ENCODE measurements at regions not wholly inside any gene's neighbourhood (a gene's known extent, or its start where the extent isn't known, plus 50 kb on each side); places are given as distances from the start of the nearest gene placed in this dataset.

- no peak for DNase-seq
- no peak overlapping the region for H3K4me2 ChIP-seq (ENCODE audit: unreplicated experiment)
- H3K27me3 ChIP-seq (replicated peaks; ENCODE audit: insufficient read depth), result peaks cover 26% of the 10 kb centered on the region; the same call in 1 of the 2 replicates
- TF ChIP-seq EZH2phosphoT487 (IDR thresholded peaks at IDR 0.05; ENCODE audit: insufficient read depth, low read depth) (no peak), EZH2 (IDR thresholded peaks at IDR 0.05; ENCODE audit: insufficient read depth, poor library complexity, severe bottlenecking) (no peak)
- WGBS, 2 experiments (ENCODE audit: low coverage in 1 of 2, low lambda C conversion rate in 2 of 2, missing lambda C conversion rate in 2 of 2), result 64 to 72% methylated on average over 2 of the region's 2 CpGs
- no peak overlapping the region for H2AFZ ChIP-seq
- H3K36me3 ChIP-seq (ENCODE audit: low read depth), result no peaks in the 10 kb centered on the region
- in situ Hi-C loops (cut with MboI), result no loop called here
- no peak overlapping the region for H3K4me3 ChIP-seq
- no peak overlapping the region for H3K27ac ChIP-seq
- no peaks in the 10 kb centered on the region for H3F3A ChIP-seq (ENCODE audit: insufficient read depth)
- H3K9me2 ChIP-seq (ENCODE audit: insufficient read depth), result no peaks in the 10 kb centered on the region
- H4K20me1 ChIP-seq (ENCODE audit: insufficient read depth), result no peaks in the 10 kb centered on the region
- H3K4me1 ChIP-seq (ENCODE audit: insufficient read depth), result no peaks in the 10 kb centered on the region
- no peaks in the 10 kb centered on the region for H3K79me2 ChIP-seq (ENCODE audit: insufficient read depth)
- H3K9ac ChIP-seq, result no peak overlapping the region
- no peaks in the 10 kb centered on the region for H3K9me3 ChIP-seq (ENCODE audit: low read depth)
Measured at GRCh38 chr5:35303152-35303551, 72.9 kb upstream of the PRLR start.

- Histone ChIP-seq H2AFZ (no peak overlapping the region), H3K27ac (no peak overlapping the region), H3K9me3 (ENCODE audit: low read depth) (no peaks in the 10 kb centered on the region), H3F3A (ENCODE audit: insufficient read depth) (no peaks in the 10 kb centered on the region), H3K4me1 (ENCODE audit: insufficient read depth) (no peaks in the 10 kb centered on the region), H3K9me2 (ENCODE audit: insufficient read depth) (no peaks in the 10 kb centered on the region), H3K9ac (no peak overlapping the region), H3K36me3 (ENCODE audit: low read depth) (no peaks in the 10 kb centered on the region), H3K4me3 (no peak overlapping the region), H3K4me2 (ENCODE audit: unreplicated experiment) (no peak overlapping the region), H3K27me3 (replicated peaks; ENCODE audit: insufficient read depth) (peaks cover 20% of the 10 kb centered on the region; the same call in 1 of the 2 replicates), H3K79me2 (ENCODE audit: insufficient read depth) (no peaks in the 10 kb centered on the region), H4K20me1 (ENCODE audit: insufficient read depth) (no peaks in the 10 kb centered on the region)
- in situ Hi-C loops (cut with MboI), result no loop called here
- no peak for TF ChIP-seq EZH2 (IDR thresholded peaks at IDR 0.05; ENCODE audit: insufficient read depth, poor library complexity, severe bottlenecking)
- no peak for TF ChIP-seq EZH2phosphoT487 (IDR thresholded peaks at IDR 0.05; ENCODE audit: insufficient read depth, low read depth)
- DNase-seq, result no peak
Measured at GRCh38 chr5:35302544-35302943, 72.3 kb upstream of the PRLR start.

DNA sequence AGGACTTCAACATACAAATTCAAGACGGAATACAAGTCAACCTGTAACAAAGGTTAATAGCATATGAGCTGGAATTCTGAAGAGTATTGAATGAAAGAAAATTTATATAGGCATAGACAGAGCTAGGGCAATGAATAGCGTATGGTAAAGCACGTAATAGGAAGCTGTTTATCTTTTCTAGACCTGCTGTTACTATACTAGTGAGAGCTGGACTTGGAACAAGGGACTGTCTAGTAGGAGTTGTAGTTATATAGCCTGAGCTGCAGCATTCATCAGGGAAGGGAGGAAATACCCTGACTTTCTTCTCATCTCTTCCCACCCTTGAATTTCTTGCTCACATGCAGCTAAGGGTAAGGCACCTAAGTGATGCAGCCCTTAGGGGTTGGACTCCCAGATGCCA, 67.5 kb upstream of the PRLR start:
- Histone ChIP-seq H3K27me3 (replicated peaks; ENCODE audit: insufficient read depth) (0 out of 2 replicates have a peak, but pooled peaks cover 1% of the 10 kb centered on the region), H3K27ac (no peak overlapping the region), H3K9me2 (ENCODE audit: insufficient read depth) (no peaks in the 10 kb centered on the region), H3K9me3 (ENCODE audit: low read depth) (no peaks in the 10 kb centered on the region), H3K4me2 (ENCODE audit: unreplicated experiment) (no peak overlapping the region), H3K79me2 (ENCODE audit: insufficient read depth) (no peaks in the 10 kb centered on the region), H3K36me3 (ENCODE audit: low read depth) (no peaks in the 10 kb centered on the region), H3K4me3 (no peak overlapping the region), H4K20me1 (ENCODE audit: insufficient read depth) (no peaks in the 10 kb centered on the region), H2AFZ (no peak overlapping the region), H3K4me1 (ENCODE audit: insufficient read depth) (no peaks in the 10 kb centered on the region), H3F3A (ENCODE audit: insufficient read depth) (no peaks in the 10 kb centered on the region), H3K9ac (no peak overlapping the region)
- no peak for TF ChIP-seq EZH2phosphoT487 (IDR thresholded peaks at IDR 0.05; ENCODE audit: insufficient read depth, low read depth)
- TF ChIP-seq EZH2 (IDR thresholded peaks at IDR 0.05; ENCODE audit: insufficient read depth, poor library complexity, severe bottlenecking), result no peak
- 90 to 92% methylated on average over 3 of the region's 3 CpGs for WGBS, 2 experiments (ENCODE audit: low coverage in 1 of 2, low lambda C conversion rate in 2 of 2, missing lambda C conversion rate in 2 of 2)
- no peak for DNase-seq
- in situ Hi-C loops (cut with MboI), result no loop called here

DNA sequence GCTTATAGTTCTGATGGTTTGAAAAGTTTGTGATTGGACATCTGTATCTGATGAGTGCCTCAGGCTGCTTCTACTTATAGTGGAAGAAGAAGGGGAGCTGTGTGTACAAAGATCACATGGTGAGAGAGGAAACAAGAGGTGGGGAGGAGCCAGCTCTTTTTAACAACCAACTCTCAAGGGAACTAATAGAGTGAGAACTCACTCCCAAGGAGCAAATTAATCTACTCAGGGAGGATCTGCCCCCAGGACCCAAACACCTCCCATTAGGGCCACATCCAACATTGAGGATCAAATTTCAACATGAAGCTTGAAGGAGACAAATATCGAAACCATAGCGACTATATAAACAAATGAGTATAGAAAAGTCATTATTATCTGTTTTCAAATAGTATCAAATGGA, 64.7 kb upstream of the PRLR start:
- no peak overlapping the region for H3K4me3 ChIP-seq
- no peaks in the 10 kb centered on the region for H3K27me3 ChIP-seq (replicated peaks; ENCODE audit: insufficient read depth)
- no peaks in the 10 kb centered on the region for H3K36me3 ChIP-seq (ENCODE audit: low read depth)
- H2AFZ ChIP-seq, result no peak overlapping the region
- 0 out of 2 replicates have a peak, but pooled peaks cover 5% of the 10 kb centered on the region for H3K9me2 ChIP-seq (ENCODE audit: insufficient read depth)
- no peaks in the 10 kb centered on the region for H3K79me2 ChIP-seq (ENCODE audit: insufficient read depth)
- no peak overlapping the region for H3K9ac ChIP-seq
- H3K27ac ChIP-seq, result no peak overlapping the region
- H4K20me1 ChIP-seq (ENCODE audit: insufficient read depth), result no peaks in the 10 kb centered on the region
- in situ Hi-C loops (cut with MboI), result no loop called here
- 75 to 78% methylated on average over 2 of the region's 2 CpGs for WGBS, 2 experiments (ENCODE audit: low coverage in 1 of 2, low lambda C conversion rate in 2 of 2, missing lambda C conversion rate in 2 of 2)
- no peak overlapping the region for H3K4me2 ChIP-seq (ENCODE audit: unreplicated experiment)
- no peaks in the 10 kb centered on the region for H3F3A ChIP-seq (ENCODE audit: insufficient read depth)
- no peak for DNase-seq
- no peak for TF ChIP-seq EZH2 (IDR thresholded peaks at IDR 0.05; ENCODE audit: insufficient read depth, poor library complexity, severe bottlenecking)
- no peak for TF ChIP-seq EZH2phosphoT487 (IDR thresholded peaks at IDR 0.05; ENCODE audit: insufficient read depth, low read depth)
- H3K9me3 ChIP-seq (ENCODE audit: low read depth), result no peaks in the 10 kb centered on the region
- no peaks in the 10 kb centered on the region for H3K4me1 ChIP-seq (ENCODE audit: insufficient read depth)

- H3K9ac ChIP-seq, result no peak overlapping the region
- no peaks in the 10 kb centered on the region for H3K36me3 ChIP-seq (ENCODE audit: low read depth)
- 66 to 68% methylated on average over 6 of the region's 6 CpGs for WGBS, 2 experiments (ENCODE audit: low coverage in 1 of 2, low lambda C conversion rate in 2 of 2, missing lambda C conversion rate in 2 of 2)
- H3K4me3 ChIP-seq, result no peak overlapping the region
- H3K27me3 ChIP-seq (replicated peaks; ENCODE audit: insufficient read depth), result no peaks in the 10 kb centered on the region
- in situ Hi-C loops (cut with MboI), result no loop called here
- no peak for DNase-seq
- H3K4me1 ChIP-seq (ENCODE audit: insufficient read depth), result no peaks in the 10 kb centered on the region
- H3K9me2 ChIP-seq (ENCODE audit: insufficient read depth), result 0 out of 2 replicates have a peak, but pooled peaks cover 5% of the 10 kb centered on the region
- H2AFZ ChIP-seq, result no peak overlapping the region
- no peaks in the 10 kb centered on the region for H3K79me2 ChIP-seq (ENCODE audit: insufficient read depth)
- H3K4me2 ChIP-seq (ENCODE audit: unreplicated experiment), result no peak overlapping the region
- H3K27ac ChIP-seq, result no peak overlapping the region
- TF ChIP-seq EZH2phosphoT487 (IDR thresholded peaks at IDR 0.05; ENCODE audit: insufficient read depth, low read depth), result no peak
- TF ChIP-seq EZH2 (IDR thresholded peaks at IDR 0.05; ENCODE audit: insufficient read depth, poor library complexity, severe bottlenecking), result no peak
- no peaks in the 10 kb centered on the region for H4K20me1 ChIP-seq (ENCODE audit: insufficient read depth)
- no peaks in the 10 kb centered on the region for H3F3A ChIP-seq (ENCODE audit: insufficient read depth)
- no peaks in the 10 kb centered on the region for H3K9me3 ChIP-seq (ENCODE audit: low read depth)
Measured at GRCh38 chr5:35294017-35294416, 63.7 kb upstream of the PRLR start.
